Body of pancreas (tissue), 4 donors: ENCODE measurements at regions not wholly inside any gene's neighbourhood (a gene's known extent, or its start where the extent isn't known, plus 50 kb on each side); places are given as distances from the start of the nearest gene placed in this dataset.

ENCODE experiments used
- CTCF ChIP-seq, 7 experiments: fragments of 450-650 bp in 4 of 7; fragments of 200-600 bp in 3 of 7; sonication (generic) in 3 of 7; IDR thresholded peaks; one replicate each; pipeline ENCODE4 v1.5.1; 2016 to 2019; ENCODE audit warnings: antibody characterized with exemption in 7 of 7
- POLR2A ChIP-seq, 3 donors: fragments of 450-650 bp; IDR thresholded peaks; one replicate each; pipeline ENCODE4 v1.6.1; 2016; ENCODE audit warnings: antibody characterized with exemption in 3 of 3, mild to moderate bottlenecking in 2 of 3

GRCh38 chr7:67663644-67664043, 667.0 kb downstream of the TYW1 start:
- no peak for TF ChIP-seq CTCF (IDR thresholded peaks at IDR 0.05)
- no peak for TF ChIP-seq POLR2A (IDR thresholded peaks at IDR 0.05)
